ENCODE measurements at regions not wholly inside any gene's neighbourhood (a gene's known extent, or its start where the extent isn't known, plus 50 kb on each side); places are given as distances from the start of the nearest gene placed in this dataset.

DNA sequence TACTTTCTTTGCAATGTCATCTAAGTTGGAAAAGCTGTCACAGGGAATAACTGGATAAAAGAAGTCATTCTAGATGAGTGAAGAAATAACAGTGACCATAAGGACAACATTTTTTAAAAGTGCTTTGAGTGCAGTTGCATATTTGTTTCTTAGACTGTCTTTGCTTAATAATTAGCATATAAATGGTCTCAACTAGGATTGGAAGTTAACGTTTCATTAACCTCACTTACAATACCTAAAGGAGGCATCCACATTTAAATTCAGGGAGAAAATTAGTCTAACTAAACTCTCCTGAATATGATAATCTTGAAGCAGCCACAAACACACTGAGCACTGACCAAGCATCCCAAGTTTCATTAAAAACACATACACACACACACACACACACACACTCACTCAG is 780.7 kb downstream of the PCDH18 start:
- DNase-seq (ENCODE audit: low spot score): no peak

GRCh38 chr4:136750897-136751296 is 781.4 kb downstream of the PCDH18 start:
- DNase-seq (ENCODE audit: low spot score): no peak

DNA sequence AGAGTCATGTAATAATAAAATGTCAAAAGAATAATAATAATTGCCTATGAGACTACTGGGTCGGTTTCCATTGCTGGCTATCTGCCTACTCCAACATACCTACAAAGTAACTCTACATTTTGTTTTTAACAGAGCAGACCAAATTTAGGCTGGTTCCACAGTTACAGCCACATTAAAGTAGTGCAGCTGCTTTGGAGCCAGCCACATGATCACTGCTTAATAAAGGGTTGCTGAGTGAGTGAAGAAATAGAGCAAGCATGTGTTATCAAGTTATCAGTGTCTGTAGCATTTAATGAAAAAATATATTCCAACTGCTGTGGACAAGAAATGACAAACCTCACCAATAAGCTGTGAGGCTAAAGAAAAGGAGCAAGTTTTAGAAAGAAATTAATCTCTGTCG is 782.3 kb downstream of the PCDH18 start:
- no peak for DNase-seq (ENCODE audit: low spot score)

DNA sequence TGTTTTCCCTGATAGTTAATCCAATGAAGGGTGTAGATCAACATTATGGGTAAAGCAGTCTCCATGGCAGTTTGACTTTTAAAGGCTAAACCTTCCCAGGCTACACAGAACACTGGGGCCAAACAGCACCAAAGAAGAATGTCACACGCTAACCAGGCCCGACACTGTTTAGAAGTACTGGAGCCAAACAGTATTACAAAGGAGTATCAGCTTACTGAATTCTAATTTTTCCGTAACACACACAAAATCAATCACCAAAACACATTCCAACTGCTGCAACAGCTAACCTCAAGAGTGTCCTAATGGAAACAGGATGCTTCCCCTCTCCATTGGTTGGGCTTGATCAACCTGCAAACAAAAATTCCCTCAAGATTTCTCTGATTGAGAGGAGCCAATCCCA is 783.5 kb downstream of the PCDH18 start:
- DNase-seq (ENCODE audit: low spot score): no peak

DNA sequence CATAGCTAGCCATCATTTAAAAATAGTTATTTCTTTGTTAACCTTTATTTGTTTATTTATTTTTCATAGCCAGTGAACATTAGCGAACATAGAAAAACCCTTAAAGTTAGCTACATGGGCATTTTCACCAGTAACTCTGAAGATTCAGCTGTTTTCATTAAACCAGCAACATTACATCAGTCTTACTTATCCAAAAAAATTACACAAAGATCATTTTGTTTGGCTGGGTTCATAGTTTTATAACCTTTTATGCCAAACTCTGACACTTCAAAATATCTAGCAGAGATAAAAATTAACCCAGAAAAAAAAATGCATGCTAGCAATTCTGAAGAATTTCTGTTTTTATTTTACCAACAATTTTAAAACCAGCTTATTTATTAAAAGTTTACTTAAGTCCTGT is 784.1 kb downstream of the PCDH18 start:
- DNase-seq (ENCODE audit: low spot score): no peak

DNA sequence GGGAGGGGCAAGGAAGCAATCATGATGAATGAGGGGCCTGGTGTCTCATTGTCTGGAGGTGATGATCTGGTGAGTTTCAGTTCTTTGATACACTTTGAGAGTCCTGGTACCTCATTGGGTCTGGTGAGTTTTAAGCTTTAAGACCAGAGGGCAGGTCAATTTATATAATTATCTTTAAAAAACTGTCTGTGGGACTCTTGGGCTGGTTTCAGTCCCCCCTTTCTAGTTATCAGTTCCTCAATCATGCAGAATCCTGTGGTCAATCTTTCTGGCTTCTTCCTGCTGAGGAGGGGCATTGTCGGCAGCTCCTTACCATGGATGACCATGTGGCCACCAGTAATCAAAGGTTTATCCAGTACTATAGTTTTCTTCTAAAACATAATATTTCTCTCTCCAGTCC is 789.1 kb downstream of the PCDH18 start:
- DNase-seq (ENCODE audit: low spot score): no peak

- DNase-seq (ENCODE audit: low spot score): peak; percentile 1
Measured at GRCh38 chr4:136742333-136742732, 790.0 kb downstream of the PCDH18 start.

DNA sequence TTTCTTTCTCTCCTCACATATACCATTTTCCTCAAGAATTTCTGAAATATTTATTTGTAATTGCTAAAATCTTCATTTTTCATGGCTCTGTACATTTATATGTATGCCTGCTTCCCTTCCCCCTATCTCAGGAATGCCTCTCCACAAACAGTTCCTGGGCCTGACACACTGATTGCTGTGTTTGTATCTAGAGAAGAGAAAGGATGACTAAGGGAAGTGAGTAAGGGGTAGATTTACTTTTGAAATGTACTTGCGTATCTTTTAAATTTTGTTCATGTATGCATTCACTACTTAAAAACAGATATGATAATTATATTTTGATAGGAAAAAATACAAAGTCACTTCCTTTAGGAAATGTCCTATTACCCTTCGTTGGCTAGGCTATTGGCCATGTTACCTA is 790.8 kb downstream of the PCDH18 start:
- peak; percentile 6 for DNase-seq (ENCODE audit: low spot score)

DNA sequence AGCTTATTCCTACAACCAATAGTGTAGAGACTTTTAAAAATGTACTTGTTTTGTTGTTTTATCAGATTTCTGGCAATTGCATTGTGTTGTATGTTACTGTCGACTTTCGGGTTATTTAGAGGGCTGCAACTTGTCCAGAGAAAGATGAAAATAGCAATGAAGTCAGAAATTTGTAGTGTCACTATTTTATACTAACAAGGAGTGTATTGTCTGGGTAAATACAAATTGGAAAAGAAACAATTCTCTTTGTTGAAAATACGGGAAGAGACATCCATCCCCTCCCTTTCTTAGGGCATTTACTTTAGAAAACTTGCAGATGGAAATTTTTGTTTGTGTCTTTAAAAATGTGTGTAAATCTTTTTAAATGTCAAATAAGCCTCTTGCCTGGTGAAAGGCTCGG is 792.0 kb downstream of the PCDH18 start:
- no peak for DNase-seq (ENCODE audit: low spot score)

DNA sequence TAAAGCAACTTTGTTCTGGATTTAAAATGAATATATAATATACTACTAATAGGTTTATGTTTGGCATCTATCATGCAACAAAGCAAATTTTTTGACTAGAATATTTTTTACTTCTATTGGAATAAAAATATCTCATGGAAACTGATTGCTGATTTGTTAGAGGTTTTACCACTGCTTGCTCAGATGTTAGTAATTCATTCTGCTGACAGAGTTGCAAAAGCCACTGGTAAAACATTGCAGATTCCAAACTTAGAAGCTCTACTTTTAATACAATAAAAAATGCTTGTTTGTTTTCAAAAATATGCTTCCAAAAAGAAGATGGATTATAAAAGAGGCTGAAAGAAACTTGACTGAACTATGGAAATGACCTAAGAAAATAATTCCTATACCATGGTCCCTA is 795.2 kb downstream of the PCDH18 start:
- no peak for DNase-seq (ENCODE audit: low spot score)

- DNase-seq (ENCODE audit: low spot score): no peak
Measured at GRCh38 chr4:136731025-136731424, 801.3 kb downstream of the PCDH18 start.

- DNase-seq (ENCODE audit: low spot score): no peak
Measured at GRCh38 chr4:136725286-136726081, 806.8 kb downstream of the PCDH18 start.

- DNase-seq (ENCODE audit: low spot score): peak; percentile 7
Measured at GRCh38 chr4:136713140-136713539, 819.2 kb downstream of the PCDH18 start.

DNA sequence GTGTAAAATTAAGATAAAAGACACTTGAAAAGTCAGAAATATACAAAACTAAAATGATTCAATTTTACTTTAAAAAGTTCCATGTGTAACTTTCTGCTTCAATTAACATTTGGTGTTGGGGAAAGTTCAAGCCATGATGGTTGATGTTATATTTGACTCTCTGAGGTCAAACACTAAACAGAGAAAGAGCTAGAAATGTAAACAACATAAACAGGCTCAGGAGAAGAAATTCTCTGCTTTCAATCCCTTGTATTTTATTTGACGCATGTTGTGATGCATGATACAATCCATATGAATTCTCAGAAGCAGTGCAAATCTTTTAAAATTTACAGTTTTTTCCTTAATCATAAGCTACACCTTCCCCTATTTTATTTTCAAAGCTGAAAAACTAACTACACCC is 822.4 kb downstream of the PCDH18 start:
- DNase-seq (ENCODE audit: low spot score): no peak

DNA sequence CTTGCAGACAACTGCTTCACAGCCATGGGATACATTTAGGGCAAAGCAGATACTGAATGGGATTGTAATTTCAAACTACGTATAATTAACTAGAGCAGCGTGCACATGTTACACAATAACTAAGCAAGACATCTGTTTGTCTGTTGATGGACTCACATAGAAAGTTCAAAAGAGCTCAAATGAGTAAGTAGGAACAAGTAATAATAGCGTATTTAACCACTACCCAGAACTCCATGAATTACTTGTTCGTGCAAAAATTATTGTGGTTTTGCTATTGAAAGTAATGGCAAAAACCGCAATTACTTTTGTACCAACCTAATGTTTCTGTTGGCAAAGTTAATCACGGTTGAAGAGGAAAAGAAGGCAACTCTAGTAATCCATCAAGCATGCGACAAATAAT is 825.4 kb downstream of the PCDH18 start:
- DNase-seq (ENCODE audit: low spot score): no peak

DNA sequence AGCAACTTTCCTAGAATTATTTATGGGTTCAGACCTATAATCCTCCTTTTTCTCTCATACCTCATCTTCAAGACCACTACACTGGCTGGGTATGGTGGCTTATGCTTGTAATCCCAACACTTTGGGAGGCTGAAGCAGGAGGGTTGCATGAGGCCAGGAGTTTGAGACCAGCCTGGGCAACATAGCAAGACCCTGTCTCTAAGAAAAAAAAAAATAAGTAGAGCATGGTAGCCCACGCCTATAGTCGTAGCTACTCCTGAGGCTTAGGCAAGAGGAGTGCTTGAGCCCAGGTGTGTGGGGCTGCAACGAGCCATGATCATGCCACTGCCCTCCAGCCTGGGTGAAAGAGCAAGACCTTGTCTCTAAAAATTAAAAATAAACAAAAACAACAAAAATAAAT is 832.4 kb downstream of the PCDH18 start:
- no peak for DNase-seq (ENCODE audit: low spot score)

GRCh38 chr4:136691607-136692006 is 840.7 kb downstream of the PCDH18 start:
- DNase-seq (ENCODE audit: low spot score): no peak

DNA sequence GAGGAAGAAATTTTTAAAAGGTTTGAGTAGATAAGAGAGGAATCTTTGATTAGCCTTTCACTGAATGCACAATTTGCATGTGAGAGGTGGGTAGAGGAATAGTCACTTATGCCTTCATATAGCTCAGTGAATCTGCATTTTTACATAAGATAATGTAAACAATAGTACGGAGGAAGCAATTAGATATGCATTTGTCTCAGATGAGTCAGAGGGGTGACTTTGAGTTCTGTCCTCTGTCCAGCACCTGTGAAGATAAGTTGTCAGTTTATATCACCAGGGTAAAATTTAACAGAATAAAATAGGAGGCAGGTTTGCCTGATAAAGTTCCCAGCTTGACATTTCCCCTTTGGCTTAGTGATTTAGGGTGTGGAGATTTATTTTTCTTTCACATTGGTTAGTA is 841.9 kb downstream of the PCDH18 start:
- DNase-seq (ENCODE audit: low spot score): no peak

DNA sequence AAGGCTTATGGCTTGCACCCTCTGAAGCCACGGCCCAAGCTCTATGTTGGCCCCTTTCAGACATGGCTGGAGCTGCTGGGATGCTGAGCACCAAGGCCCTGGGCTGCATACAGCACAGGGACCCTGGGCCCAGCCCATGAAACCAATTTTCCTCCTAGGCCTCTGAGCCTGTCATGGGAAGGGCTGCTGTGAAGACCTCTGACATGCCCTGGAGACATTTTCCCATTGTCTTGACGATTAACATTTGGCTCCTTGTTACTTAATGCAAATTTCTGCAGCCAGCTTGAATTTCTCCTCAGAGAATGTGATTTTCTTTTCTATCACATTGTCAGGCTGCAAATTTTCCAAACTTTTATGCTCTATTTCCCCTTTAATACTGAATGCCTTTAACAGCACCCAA is 844.7 kb downstream of the PCDH18 start:
- DNase-seq (ENCODE audit: low spot score): no peak

DNA sequence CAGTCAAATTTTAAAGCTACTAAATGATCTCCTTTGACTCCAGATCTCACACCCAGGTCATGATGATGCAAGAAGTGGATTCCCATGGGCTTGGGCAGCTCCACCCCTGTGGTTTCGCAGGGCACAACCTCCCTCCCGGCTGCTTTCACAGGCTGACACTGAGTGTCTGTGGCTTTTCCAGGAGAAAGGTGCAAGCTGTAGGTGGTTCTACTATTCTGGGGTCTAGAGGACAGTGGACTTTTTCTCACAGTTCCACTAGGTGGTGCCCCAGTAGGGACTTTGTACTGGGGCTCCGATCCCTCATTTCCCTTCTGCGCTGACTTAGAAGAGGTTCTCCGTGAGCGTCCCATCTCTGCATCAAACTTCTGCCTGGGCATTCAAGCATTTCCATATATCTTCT is 845.2 kb downstream of the PCDH18 start:
- DNase-seq (ENCODE audit: low spot score): no peak

- DNase-seq (ENCODE audit: low spot score): no peak
Measured at GRCh38 chr4:136680761-136681160, 851.5 kb downstream of the PCDH18 start.

- DNase-seq (ENCODE audit: low spot score): no peak
Measured at GRCh38 chr4:136680271-136680670, 852.0 kb downstream of the PCDH18 start.

DNA sequence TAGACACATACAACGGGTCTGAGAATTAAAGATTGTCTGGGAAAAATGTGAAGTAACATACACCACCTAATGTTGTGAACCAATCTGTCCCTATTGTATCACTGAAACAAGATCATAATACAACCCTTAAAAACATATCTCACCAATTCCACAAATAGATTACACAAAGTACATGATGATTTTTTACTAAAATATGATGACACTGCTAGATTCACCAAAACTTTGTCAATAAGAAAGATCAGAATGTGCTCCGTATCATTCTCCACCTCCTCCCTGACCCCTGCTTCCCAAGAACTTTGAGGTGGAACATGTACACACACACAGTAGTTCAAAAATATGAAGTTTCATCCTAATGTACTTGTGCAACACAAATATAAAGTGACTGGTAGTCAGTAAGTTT is 862.0 kb downstream of the PCDH18 start:
- no peak for DNase-seq (ENCODE audit: low spot score)

DNA sequence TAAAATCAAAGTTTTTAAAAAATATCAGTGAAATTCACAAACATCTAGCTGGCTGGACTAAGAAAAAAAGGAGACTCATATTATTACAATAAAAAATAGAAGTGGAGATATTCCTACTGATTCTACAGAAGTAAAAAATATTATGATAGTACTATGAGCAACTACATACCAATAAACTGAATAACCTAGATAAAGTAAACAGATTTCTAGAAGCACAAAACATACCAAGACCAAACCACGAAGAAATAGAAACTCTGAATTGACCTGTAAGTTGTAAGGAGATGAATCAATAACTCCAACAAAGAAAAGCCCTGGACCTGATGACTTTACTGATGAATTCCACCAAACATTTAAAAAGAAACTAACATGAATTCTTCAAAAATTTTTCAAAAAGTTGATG is 867.3 kb downstream of the PCDH18 start:
- DNase-seq (ENCODE audit: low spot score): peak; percentile 5

All from hepatic stellate cell (primary cell).